Lower leg skin (tissue), 3 donors: ENCODE measurements at regions not wholly inside any gene's neighbourhood (a gene's known extent, or its start where the extent isn't known, plus 50 kb on each side); places are given as distances from the start of the nearest gene placed in this dataset.

Experiments used
- POLR2A ChIP-seq, 2 donors: fragments of 450-650 bp; IDR thresholded peaks; one replicate each; pipeline ENCODE4 v1.6.1; 2016 to 2017; ENCODE audit warnings: antibody characterized with exemption in 2 of 2, mild to moderate bottlenecking in 1 of 2, moderate library complexity in 1 of 2
- TF ChIP-seq, protein P1 (sequence below), 3 donors: fragments of 450-650 bp; IDR thresholded peaks; one replicate each; pipeline ENCODE4 v1.5.1; 2016; ENCODE audit warnings: antibody characterized with exemption in 3 of 3, mild to moderate bottlenecking in 3 of 3, moderate library complexity in 2 of 3

DNA sequence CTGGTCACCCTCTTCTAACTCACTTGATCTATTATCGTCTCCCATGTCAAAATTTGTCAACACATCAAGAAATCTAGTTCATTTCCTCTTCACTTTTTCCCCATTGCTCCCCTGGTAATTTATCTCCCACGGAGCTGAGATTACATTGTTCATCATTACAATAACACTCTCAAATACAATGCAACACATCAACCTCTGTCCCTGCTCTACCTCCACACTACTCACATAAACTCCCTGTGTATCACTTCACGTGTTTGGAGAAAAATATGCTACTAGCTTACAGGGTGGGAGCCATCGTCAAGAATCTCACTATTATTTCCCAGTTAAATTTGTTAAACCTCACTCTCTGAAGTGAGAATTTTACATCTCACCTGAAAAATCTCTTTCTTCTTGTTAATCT, 1006.4 kb downstream of the ARAP2 start:
- no peak for TF ChIP-seq POLR2A (IDR thresholded peaks at IDR 0.05)
- TF ChIP-seq, protein P1, sequence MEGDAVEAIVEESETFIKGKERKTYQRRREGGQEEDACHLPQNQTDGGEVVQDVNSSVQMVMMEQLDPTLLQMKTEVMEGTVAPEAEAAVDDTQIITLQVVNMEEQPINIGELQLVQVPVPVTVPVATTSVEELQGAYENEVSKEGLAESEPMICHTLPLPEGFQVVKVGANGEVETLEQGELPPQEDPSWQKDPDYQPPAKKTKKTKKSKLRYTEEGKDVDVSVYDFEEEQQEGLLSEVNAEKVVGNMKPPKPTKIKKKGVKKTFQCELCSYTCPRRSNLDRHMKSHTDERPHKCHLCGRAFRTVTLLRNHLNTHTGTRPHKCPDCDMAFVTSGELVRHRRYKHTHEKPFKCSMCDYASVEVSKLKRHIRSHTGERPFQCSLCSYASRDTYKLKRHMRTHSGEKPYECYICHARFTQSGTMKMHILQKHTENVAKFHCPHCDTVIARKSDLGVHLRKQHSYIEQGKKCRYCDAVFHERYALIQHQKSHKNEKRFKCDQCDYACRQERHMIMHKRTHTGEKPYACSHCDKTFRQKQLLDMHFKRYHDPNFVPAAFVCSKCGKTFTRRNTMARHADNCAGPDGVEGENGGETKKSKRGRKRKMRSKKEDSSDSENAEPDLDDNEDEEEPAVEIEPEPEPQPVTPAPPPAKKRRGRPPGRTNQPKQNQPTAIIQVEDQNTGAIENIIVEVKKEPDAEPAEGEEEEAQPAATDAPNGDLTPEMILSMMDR (IDR thresholded peaks at IDR 0.05): no peak
